ENCODE measurements at regions not wholly inside any gene's neighbourhood (a gene's known extent, or its start where the extent isn't known, plus 50 kb on each side); places are given as distances from the start of the nearest gene placed in this dataset.
A peak's percentile ranks its signal among the peaks of the same experiment; 100 is the strongest.

- WGBS, 2 donors = 80 to 87% methylated on average over 1 of the region's 1 CpG
These were observed 425.6 kb upstream of the NECTIN3 start for GRCh38 chr3:110646055-110646454.

GRCh38 chr3:110646496-110646895 lies 425.1 kb upstream of the NECTIN3 start:
- no peak for DNase-seq
- intact Hi-C loops (cut with DNase I) = no loop called here
- Histone ChIP-seq H3K4me1 (no peaks in the 10 kb centered on the region), H3K27me3 (no peaks in the 10 kb centered on the region), H3K4me3 (no peak overlapping the region), H3K9me3 (no peaks in the 10 kb centered on the region), H3K27ac (no peak overlapping the region), H3K36me3 (no peaks in the 10 kb centered on the region)
- no peak for FAIRE-seq
- TF ChIP-seq CTCF (IDR thresholded peaks at IDR 0.05) = no peak
- ATAC-seq = no peak

More at GRCh38 chr3:110646055-110646454, 425.6 kb upstream of the NECTIN3 start:
- Histone ChIP-seq H3K36me3 (no peaks in the 10 kb centered on the region), H3K27me3 (no peaks in the 10 kb centered on the region), H3K9me3 (no peaks in the 10 kb centered on the region), H3K27ac (no peak overlapping the region), H3K4me3 (no peak overlapping the region), H3K4me1 (no peaks in the 10 kb centered on the region)
- no peak for ATAC-seq
- DNase-seq = no peak
- no peak for TF ChIP-seq CTCF (IDR thresholded peaks at IDR 0.05)
- no peak for FAIRE-seq
- intact Hi-C loops (cut with DNase I) = no loop called here

- ATAC-seq = no peak
- 64 to 93% methylated on average over 2 of the region's 2 CpGs for WGBS, 2 donors
These were observed 424.0 kb upstream of the NECTIN3 start for GRCh38 chr3:110647586-110647985.

GRCh38 chr3:110650741-110651140 lies 420.9 kb upstream of the NECTIN3 start:
- TF ChIP-seq CTCF (IDR thresholded peaks at IDR 0.05) = no peak
- no peak for FAIRE-seq
- peaks cover 5 to 21% (median 16%) of the 10 kb centered on the region in 3 donors for H3K4me1 ChIP-seq
- ATAC-seq = no peak
- H3K27ac ChIP-seq = no peak overlapping the region
- no peaks in the 10 kb centered on the region for H3K9me3 ChIP-seq
- no peak overlapping the region for H3K4me3 ChIP-seq
- no peaks in the 10 kb centered on the region for H3K27me3 ChIP-seq
- no peak for DNase-seq
- H3K36me3 ChIP-seq = no peaks in the 10 kb centered on the region
- intact Hi-C loops (cut with DNase I) = no loop called here
- 48 to 53% methylated on average over 1 of the region's 1 CpG for WGBS, 2 donors

More at GRCh38 chr3:110647586-110647985, 424.0 kb upstream of the NECTIN3 start:
- H3K4me3 ChIP-seq = no peak overlapping the region
- H3K27ac ChIP-seq = no peak overlapping the region
- no peak for TF ChIP-seq CTCF (IDR thresholded peaks at IDR 0.05)
- intact Hi-C loops (cut with DNase I) = no loop called here
- H3K27me3 ChIP-seq = no peaks in the 10 kb centered on the region
- no peaks in the 10 kb centered on the region for H3K4me1 ChIP-seq
- H3K36me3 ChIP-seq = no peaks in the 10 kb centered on the region
- FAIRE-seq (peak; percentile 84), DNase-seq (no peak)
- H3K9me3 ChIP-seq = no peaks in the 10 kb centered on the region

- 11 to 19% methylated on average over 3 of the region's 3 CpGs for WGBS, 2 donors
- peak; percentile 93 to 98 (median 94) for ATAC-seq
- peaks cover 17 to 33% (median 22%) of the 10 kb centered on the region in 3 donors for H3K4me1 ChIP-seq
- H3K9me3 ChIP-seq = no peaks in the 10 kb centered on the region
- intact Hi-C loops (cut with DNase I) = no loop called here
- peak; percentile 43 for FAIRE-seq
- no peak for TF ChIP-seq CTCF (IDR thresholded peaks at IDR 0.05)
- no peaks in the 10 kb centered on the region for H3K27me3 ChIP-seq
- H3K4me3 ChIP-seq = no peak overlapping the region
- DNase-seq = no peak
- H3K36me3 ChIP-seq = no peaks in the 10 kb centered on the region
- H3K27ac ChIP-seq = peak overlapping the region in 2 of 4 donors; percentile 14 to 50
These were observed 416.6 kb upstream of the NECTIN3 start for GRCh38 chr3:110654843-110655502.

Data from pancreas (tissue), 10 donors.